ENCODE measurements at regions not wholly inside any gene's neighbourhood (a gene's known extent, or its start where the extent isn't known, plus 50 kb on each side); places are given as distances from the start of the nearest gene placed in this dataset.

DNA sequence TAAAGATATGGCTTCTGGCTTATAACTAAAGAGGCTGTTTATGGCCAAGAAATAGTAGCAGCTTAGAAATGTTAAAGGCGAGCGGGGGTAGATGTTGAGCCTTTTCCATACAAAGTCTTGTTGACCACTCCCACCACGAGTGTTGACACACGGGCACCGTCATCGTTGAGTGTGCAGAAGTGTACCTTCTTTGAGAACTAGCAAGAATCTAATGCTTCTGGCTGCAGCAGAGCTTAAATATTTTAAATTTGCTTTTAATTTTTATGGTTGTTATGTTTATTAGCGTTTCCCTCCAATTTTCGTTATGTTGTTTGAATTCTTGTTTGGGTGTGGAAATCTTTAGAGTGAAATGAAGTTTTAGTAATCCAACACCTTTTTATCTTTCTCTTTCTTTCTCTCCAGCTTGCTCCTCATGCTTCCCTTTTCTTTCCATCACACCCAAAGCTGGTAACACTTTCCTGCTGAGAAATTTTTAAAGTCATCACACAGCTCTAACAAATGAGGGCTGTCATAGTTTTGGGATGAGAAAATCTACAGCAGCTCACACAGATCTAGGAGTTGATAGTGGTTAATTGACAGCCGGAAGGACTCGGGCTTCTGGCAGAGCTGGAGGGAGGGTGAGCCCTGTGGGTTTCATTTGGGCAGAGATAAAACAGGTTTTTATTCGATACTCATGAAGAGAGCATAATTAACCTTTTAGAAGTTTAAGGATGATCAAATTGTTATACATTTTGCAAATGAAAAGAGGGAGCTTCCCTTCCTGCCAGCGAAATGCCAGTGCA, 120.1 kb upstream of the ZNF608 start:
- no peak for DNase-seq
- in situ Hi-C loops (cut with HindIII; ENCODE audit: low pct_ligation_motif_present, low pct_unique_long_range_greater_than_20kb, low sequenced_read_pairs), result no loop called here

DNA sequence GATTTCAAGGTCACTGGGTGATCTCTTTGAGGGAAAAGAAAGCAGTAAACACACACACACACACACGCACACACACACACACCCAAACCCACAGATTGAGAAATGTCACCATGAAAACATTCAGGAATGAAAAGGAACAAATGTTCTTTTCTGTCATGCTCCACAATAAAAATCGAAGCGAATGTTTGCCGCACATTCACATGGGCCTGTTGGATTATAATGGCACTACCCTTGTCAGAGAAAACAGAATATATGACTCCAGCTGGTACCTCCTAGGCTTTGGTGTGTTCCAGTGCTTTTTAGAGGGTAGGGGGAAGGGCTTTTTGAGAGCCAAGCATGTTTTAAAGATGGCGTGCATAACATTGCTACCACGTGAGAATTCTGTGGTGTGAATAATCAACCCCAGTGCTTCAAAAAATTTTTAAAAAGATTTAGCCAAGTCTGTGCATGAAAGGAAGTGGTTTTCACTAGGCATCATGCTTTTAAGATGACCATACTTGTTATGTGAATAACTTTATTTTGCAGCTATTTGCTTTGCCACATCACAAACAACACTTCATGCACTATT, 120.8 kb upstream of the ZNF608 start:
- no peak for DNase-seq

DNA sequence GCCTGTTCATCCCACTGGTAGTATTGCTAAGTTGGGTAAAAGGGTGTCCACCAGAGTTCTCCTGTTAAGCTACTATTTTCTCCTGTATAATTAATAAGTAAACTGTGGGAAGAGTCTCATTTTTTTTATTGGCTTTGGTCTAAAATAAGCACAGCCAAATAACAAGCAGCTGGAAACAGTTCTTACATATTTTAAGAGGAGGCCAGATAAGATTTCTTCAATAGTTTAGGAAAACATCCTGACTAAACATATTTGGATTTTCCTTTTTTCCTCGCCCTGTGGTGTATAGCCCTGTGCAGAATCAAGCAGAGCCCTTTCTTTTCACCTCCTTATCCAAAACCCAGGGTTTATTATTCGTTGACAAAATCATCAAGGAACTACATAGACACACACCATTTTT, 122.2 kb upstream of the ZNF608 start:
- in situ Hi-C loops (cut with HindIII; ENCODE audit: low pct_ligation_motif_present, low pct_unique_long_range_greater_than_20kb, low sequenced_read_pairs), result no loop called here
- DNase-seq, result no peak

More for the DNA sequence above, 120.8 kb upstream of the ZNF608 start:
- in situ Hi-C loops (cut with HindIII; ENCODE audit: low pct_ligation_motif_present, low pct_unique_long_range_greater_than_20kb, low sequenced_read_pairs), result no loop called here

DNA sequence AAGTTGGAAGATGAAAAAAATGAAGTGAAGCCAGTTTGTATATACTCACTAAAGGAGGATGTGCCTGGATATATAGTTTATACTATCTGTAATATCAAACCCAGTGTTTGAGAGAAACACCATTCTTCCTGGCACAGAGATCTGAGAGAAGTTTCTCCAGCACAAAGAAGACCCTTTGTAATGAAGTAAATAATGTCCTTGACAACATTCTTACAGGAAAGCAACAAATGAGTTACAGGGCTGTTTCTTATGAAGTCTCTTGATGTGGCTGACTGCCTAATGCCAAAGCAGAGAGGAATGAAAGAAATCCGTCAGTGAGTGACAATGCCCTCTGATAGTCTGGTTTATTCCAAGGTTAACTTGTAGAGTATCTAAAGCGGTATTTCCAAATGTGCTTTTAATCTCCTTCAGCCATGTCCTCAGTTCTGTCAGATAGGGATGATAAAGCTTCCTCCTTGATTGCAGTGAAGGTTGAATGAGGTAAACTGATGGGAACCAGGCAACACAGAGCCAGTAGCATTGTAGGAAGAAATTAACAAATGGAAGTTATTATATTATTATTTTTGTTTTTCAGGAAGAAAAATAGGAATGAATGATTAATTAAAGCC, 123.1 kb upstream of the ZNF608 start:
- no peak for DNase-seq
- in situ Hi-C loops (cut with HindIII; ENCODE audit: low pct_ligation_motif_present, low pct_unique_long_range_greater_than_20kb, low sequenced_read_pairs), result no loop called here

DNA sequence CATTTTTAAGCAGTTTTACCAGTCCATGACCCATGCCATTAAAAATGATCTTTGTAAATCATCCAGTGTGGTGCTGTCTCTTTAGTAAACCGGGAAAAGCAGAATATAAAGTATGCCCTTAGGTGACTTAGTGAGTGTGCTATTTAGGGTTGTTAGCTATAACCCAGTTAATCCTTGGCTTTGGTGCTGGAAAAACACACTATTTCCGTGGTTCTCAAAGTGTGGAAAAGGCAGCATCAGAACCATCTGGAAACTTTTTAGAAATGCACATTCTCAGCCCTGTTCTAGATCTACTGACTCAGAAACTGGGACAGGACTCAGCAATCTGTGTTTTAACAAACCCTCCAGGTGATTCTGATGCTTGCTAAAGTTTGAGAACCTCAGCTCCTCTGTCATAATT, 123.6 kb upstream of the ZNF608 start:
- in situ Hi-C loops (cut with HindIII; ENCODE audit: low pct_ligation_motif_present, low pct_unique_long_range_greater_than_20kb, low sequenced_read_pairs), result no loop called here
- DNase-seq, result no peak

DNA sequence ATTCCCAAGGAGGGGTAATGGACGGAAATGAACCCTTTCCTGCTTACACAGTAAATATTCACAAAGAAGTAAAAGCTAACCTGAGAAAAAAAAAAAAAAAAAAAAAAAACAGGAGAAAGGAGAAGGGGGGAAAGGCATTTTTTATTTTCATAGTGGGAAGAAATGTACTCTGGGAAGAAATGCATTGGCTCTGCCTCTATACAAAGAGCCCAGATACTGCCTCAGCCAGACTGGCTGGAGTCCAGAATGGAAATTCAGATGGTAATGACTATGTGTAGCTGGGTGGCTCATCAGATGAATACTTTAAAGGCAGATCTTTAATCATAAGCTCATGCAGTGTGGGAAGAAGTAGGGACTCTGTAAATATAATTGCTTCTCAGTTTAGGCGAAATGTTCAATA, 124.9 kb upstream of the ZNF608 start:
- DNase-seq, result no peak
- in situ Hi-C loops (cut with HindIII; ENCODE audit: low pct_ligation_motif_present, low pct_unique_long_range_greater_than_20kb, low sequenced_read_pairs), result no loop called here

DNA sequence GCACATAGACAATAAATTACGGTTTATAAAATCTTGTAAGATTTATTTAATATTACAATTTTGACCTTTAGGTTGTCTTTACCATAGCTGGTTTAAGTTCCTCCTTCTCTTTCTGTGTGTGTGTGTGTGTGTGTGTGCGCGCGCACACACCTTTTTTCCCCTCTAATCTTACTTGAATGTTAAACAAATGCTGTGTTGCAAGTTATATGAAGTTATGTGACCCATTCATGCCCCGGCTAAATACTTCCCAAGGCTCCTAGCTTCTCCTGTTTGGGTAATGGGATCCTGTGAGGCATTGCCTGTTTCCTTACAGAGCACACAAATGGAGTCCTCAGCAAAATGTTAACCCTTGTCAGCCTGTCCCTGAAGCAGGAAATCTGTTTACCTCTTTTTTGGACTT, 125.6 kb upstream of the ZNF608 start:
- no peak for DNase-seq
- in situ Hi-C loops (cut with HindIII; ENCODE audit: low pct_ligation_motif_present, low pct_unique_long_range_greater_than_20kb, low sequenced_read_pairs), result no loop called here

DNA sequence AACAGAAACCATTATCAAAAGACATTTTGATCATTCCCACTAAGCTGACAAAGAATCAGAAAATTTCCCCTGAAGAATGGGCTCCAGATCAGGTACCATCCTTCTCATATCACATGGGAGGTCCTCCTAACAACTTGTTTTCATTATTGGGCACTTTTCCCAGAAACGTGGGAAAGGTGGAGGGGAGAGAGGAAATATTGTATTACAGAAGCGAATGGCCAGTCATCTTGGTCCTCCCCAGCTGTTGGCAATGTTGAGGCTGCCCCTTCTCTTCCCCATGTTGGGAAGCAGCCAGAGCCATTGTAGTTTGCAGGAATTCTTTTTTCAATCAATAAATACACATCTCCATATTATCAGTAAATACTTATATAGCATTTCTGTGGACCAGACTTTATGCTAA, 126.2 kb upstream of the ZNF608 start:
- in situ Hi-C loops (cut with HindIII; ENCODE audit: low pct_ligation_motif_present, low pct_unique_long_range_greater_than_20kb, low sequenced_read_pairs), result no loop called here
- DNase-seq, result no peak

DNA sequence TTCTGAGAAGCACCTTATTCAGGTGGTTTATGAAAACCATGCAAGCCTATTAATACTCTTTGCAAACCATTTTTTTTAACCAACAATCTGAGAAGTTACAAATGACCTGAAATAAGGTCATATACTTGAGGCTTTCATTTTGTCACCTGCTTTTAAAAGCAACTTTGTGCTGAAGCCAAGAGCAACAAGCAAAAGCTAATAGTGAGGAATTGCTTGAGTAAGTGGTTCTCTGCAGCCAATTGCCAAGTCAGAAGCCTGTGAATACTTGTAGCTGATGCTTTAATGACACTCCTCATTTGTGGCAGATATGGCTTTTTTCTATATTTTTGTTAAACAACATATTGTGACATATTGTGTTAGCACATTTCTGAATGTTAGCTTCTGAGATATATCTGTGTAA, 126.7 kb upstream of the ZNF608 start:
- no peak for DNase-seq
- in situ Hi-C loops (cut with HindIII; ENCODE audit: low pct_ligation_motif_present, low pct_unique_long_range_greater_than_20kb, low sequenced_read_pairs), result no loop called here

DNA sequence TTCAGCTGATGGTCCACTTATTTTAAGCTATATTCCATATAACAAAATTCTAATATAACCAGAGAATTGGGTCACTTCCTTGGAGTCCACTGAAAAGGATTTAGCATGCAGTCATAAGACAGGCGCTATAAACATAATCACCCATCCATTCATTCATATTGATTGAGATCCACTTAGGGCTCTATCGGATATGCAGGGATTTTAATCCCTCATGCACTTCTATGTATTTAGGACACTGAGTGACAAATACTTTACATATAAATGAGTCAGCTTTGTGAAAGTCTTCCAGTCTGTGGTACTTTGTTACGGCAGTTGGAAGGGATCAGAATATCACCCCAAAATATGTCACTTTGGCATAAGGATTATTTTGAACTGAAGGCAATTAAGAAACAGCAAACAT, 127.3 kb upstream of the ZNF608 start:
- in situ Hi-C loops (cut with HindIII; ENCODE audit: low pct_ligation_motif_present, low pct_unique_long_range_greater_than_20kb, low sequenced_read_pairs), result no loop called here
- no peak for DNase-seq

DNA sequence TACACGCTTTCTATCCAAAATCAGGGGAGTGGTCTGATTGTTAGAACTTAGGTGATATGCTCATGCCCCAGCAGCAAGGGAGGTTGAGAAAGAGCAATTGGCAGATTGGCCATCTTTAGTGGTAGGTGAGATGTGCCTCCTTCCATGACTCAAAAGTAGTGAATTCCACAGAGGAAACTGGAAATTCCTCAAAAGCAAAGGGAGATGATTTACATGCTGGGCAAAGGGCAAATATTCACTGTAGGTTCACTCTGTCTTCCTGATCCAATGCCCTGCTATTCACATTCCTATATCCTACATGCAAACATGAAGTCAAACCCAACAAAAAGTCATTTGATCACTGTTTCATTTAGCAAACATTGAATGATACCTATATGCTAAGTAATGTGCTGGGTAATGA, 130.1 kb upstream of the ZNF608 start:
- peak; percentile 15 for DNase-seq
- in situ Hi-C loops (cut with HindIII; ENCODE audit: low pct_ligation_motif_present, low pct_unique_long_range_greater_than_20kb, low sequenced_read_pairs), result no loop called here

DNA sequence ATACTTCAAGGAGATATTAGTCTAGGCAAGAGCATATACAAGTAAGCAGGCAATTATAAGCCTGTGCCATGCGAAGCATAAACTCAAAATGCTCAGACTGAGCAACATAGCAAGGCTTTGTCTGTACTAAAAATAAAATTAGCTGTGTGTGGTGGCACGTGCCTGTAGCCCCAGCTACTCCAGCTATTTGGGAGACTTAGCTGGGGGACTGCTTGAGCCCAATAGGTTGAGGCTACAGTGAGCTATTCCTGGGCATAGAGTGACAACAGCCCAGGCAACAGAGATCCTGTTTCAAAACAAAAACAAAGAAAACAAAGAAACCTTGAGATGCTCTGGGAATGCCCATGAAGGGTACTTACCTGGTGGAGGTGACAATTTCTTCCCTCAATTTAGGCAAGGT, 130.5 kb upstream of the ZNF608 start:
- no peak for DNase-seq
- in situ Hi-C loops (cut with HindIII; ENCODE audit: low pct_ligation_motif_present, low pct_unique_long_range_greater_than_20kb, low sequenced_read_pairs), result no loop called here

DNA sequence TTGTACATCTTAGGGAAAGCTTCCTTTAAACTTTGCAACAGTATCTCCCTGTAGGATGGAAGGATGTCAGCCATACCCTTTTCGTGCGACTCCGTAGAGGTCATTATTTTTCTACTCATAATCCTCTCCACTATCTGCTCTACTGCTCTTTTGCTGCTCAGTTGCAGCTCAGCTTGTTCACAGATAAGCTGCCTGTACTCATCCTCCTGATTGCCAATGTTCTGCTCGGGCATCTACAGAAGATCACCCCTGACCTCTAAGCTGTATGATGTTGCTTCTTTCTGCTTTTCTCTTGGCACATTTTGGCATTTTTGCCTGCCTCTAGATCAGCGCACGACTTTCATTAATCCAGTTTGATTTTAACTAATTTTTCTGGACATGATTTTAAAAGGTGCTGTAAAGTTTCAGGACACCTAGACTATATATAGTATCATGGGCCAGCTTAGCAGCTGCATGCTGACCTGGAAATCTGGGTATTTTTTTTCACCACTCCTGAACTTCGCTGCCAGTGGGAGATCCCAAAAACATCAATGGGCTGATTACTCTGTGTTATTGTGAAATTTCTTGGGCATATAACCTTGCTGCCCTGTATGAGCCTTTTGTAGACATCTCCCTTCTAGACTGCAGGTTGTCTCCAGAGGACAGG, 131.2 kb upstream of the ZNF608 start:
- in situ Hi-C loops (cut with HindIII; ENCODE audit: low pct_ligation_motif_present, low pct_unique_long_range_greater_than_20kb, low sequenced_read_pairs), result no loop called here
- no peak for DNase-seq

DNA sequence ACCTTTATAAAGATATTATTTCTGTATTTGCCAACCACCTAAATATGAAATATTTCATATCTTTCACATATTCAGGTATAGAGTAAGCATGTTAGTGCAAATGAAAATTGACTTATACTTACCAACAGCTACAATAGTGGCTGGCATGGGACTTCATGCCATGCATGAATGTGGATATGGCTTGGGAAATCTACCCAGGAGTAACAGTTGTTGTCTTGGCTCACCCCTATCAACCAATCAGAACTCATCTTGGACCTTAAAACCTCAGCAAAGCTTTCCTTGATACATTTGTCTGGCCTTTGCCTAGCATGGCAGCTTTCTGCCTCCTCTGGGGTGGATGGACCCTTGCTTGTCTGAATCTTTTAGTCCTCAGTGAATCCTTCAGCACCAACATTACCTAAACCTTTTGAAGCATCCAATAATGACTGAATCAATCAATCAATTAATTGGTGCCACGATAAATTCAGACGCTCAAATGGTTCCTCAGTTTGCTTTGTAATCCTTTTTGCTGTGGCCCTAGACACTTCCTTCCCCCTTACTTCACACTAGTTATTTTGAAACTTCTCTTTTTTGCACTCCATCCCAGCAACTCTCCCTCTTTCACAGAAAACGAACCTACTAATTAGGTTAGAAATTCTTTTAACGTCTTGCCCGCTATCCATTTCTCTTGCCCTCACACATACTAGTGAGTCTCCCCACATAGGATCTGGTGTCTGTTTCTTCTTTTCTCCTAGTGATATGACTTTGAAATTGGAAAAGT, 132.3 kb upstream of the ZNF608 start:
- no peak for DNase-seq
- in situ Hi-C loops (cut with HindIII; ENCODE audit: low pct_ligation_motif_present, low pct_unique_long_range_greater_than_20kb, low sequenced_read_pairs), result no loop called here

DNA sequence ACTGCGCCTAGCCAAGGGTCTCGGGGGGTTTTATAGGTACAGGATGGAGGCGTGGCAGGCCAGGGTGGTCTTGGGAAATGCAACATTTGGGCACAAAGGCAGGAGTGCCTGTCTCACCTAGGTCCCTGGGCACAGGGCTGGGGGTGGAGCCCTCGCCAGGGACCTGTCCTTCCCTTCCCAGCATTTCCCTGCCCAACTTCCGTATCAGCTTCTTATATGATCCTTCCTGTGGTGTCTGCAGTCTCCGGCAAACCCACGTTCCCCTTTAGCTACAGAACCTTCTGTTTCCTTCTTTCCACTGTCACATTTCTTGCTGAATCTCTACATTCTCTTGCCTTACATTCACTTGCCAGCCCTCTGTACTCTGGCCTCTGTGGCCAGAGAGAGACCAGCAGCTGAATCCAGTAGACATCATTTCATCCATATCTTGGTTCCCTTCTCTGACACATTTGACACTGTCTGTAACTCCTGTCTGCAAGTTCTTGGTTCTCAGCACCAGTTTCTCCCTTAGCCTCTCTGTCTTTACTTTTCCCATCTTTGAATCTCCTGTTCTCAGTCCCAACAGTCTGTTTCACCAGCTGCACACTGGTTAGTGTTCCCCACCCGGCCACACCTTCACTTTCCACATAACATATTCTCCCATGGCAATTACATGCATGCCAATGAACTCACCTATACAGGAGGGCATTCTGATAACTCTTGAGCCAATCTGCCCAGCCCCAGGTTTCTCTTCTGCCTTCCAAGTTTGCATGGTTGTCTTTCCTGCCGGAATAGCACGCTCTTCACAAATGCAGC, 134.7 kb upstream of the ZNF608 start:
- in situ Hi-C loops (cut with HindIII; ENCODE audit: low pct_ligation_motif_present, low pct_unique_long_range_greater_than_20kb, low sequenced_read_pairs), result no loop called here
- no peak for DNase-seq

DNA sequence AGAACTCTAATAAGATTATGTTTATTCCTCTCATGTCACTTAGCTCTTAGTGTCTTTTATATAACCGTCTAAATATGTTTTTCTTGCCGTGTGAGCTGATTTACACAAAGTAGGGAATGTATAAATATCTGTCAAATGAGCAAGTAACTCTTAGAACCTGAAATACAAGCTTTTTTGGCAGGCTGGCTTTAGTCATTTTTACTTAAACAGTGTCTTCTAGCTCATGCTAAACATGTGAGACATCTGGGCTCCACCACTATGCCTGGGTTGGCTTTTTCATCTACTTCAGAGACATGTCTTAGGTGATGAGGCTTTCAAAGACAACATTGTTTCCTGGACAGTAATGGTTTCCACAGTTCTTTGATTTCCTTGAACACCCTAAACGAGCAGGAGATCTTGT, 137.2 kb upstream of the ZNF608 start:
- no peak for DNase-seq
- in situ Hi-C loops (cut with HindIII; ENCODE audit: low pct_ligation_motif_present, low pct_unique_long_range_greater_than_20kb, low sequenced_read_pairs), result no loop called here

DNA sequence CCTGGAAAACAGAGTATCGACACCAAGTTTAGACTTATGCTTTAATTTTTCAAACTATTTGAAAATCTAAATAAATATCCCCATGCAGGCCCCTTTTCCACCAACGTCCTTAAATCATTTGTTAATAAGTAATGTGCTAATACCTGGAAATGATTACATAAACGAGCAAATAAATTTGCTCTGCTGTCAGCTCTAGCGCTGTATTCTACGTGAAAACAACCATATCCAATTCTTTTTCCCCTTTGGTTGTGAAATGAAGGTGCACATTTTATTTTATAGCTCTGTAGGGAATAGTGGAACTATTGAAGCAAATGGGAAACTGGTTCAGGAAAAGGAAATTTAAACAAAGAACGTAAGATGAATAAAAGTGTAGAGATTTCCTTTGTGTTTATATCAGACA, 137.7 kb upstream of the ZNF608 start:
- in situ Hi-C loops (cut with HindIII; ENCODE audit: low pct_ligation_motif_present, low pct_unique_long_range_greater_than_20kb, low sequenced_read_pairs), result no loop called here

DNA sequence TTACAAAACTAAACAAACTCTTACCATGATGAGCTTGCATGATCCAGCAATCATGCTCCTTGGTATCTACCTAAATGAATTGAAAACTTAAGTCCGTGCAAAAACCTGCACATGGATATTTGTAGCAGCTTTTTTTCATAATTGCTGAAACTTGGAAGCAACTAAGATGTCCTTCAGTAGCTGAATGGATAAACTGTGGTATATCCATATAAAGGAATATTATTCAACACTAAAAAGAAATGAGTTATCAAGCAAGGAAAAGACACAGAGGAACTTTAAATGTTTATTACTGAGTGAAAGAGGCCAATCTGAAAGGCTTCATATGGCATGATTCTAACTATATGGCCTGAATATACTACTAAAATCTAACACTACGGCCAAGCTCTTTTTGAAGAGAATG, 139.1 kb upstream of the ZNF608 start:
- DNase-seq, result no peak
- in situ Hi-C loops (cut with HindIII; ENCODE audit: low pct_ligation_motif_present, low pct_unique_long_range_greater_than_20kb, low sequenced_read_pairs), result no loop called here

More for the DNA sequence above, 137.7 kb upstream of the ZNF608 start:
- DNase-seq, result no peak
